ENCODE measurements at regions not wholly inside any gene's neighbourhood (a gene's known extent, or its start where the extent isn't known, plus 50 kb on each side); places are given as distances from the start of the nearest gene placed in this dataset.
A peak's percentile ranks its signal among the peaks of the same experiment; 100 is the strongest.

DNA sequence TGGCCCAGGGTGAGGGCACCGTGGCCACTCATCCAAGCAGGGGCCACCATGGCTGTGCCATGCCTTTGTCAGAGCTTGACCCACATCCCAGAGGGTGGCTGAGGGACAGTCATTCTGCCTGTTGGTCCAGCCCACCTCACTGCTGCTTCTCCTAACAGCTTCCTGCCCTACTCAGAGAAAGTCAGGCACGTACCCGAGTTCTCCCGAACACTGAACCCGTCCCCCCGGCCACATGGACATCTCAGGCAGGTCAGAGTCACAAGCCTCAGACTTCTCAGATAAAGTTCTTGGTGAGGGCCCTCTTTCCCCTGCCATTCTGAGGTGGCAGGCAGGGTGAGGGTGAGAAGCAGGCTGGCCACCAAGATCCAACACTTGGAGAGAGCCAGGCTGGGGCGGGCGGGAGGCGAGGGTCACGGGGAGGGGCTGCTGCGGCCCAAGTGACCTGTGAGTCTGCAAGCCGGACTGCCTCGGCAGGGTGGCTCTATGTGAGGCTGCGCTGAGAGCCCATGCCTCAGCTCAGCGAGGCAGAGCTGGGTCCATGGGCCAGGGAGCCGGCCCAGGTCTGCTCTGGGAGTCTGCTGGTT is 317.8 kb downstream of the TMEM121 start:
- Histone ChIP-seq H3K4me1 (ENCODE audit: control insufficient read depth in 2 of 2, insufficient read depth in 2 of 2, low read length in 2 of 2) (peaks cover 0 to 8% of the 10 kb centered on the region in 2 donors), H3K27ac (ENCODE audit: low read length in 2 of 2) (peak overlapping the region in 1 of 2 donors; percentile 69), H3K9me3 (ENCODE audit: control extremely low read depth in 1 of 3, control insufficient read depth in 2 of 3, insufficient read depth in 1 of 3, low read length in 2 of 3) (no peaks in the 10 kb centered on the region), H3K36me3 (replicated peaks in 1 of 2; ENCODE audit: control extremely low read depth in 1 of 2, control insufficient read depth in 1 of 2, extremely low read depth in 1 of 2, insufficient read depth in 2 of 2, low read length in 1 of 2) (peaks cover 0 to 81% of the 10 kb centered on the region in 2 experiments), H3K79me2 (ENCODE audit: control insufficient read depth, insufficient read depth, low read length) (peaks cover 3% of the 10 kb centered on the region), H2AFZ (ENCODE audit: insufficient read depth, low read depth, low read length, poor library complexity, severe bottlenecking) (no peak overlapping the region), H3K9ac (ENCODE audit: low read length) (no peak overlapping the region), H3K27me3 (replicated peaks in 1 of 4; ENCODE audit: control extremely low read depth in 1 of 4, control insufficient read depth in 3 of 4, insufficient read depth in 4 of 4, low read length in 3 of 4) (no peaks in the 10 kb centered on the region), H3K4me2 (replicated peaks; ENCODE audit: low read depth, low read length, poor library complexity, severe bottlenecking) (no peak overlapping the region), H4K20me1 (ENCODE audit: control insufficient read depth, insufficient read depth, low read length, poor library complexity, severe bottlenecking) (peaks cover 86% of the 10 kb centered on the region), H3K4me3 (ENCODE audit: control extremely low read depth in 1 of 5, extremely low read depth in 1 of 5, insufficient read depth in 1 of 5, low read depth in 2 of 5, low read length in 4 of 5) (no peak overlapping the region)
- Mint-ChIP-seq H3K4me3 (no peak overlapping the region), H3K4me1 (peaks cover 30% of the 10 kb centered on the region), H3K27me3 (no peaks in the 10 kb centered on the region), H3K27ac (peak overlapping the region; percentile 77), H3K9me3 (ENCODE audit: insufficient read depth) (no peaks in the 10 kb centered on the region)
- ChIA-PET POLR2A (no interaction called here), CTCF (no interaction called here)
- TF ChIP-seq EZH2 (IDR thresholded peaks at IDR 0.05; ENCODE audit: borderline replicate concordance, insufficient read depth, low read depth, low read length, poor library complexity, severe bottlenecking) (no peak), CTCF (IDR thresholded peaks at IDR 0.05) (no peak)
- WGBS (ENCODE audit: insufficient coverage), result 97% methylated on average over 14 of the region's 16 CpGs
- DNase-seq, result no peak
- intact Hi-C loops (cut with micrococcal nuclease), result loop anchor here (10.0 kb wide), 1 partner anchor 49 kb away; no protein-coding TSS in a partner anchor
- no peak for ATAC-seq (ENCODE audit: low read depth)

- H3K4me3 Mint-ChIP-seq, result no peak overlapping the region
- no peaks in the 10 kb centered on the region for H3K9me3 Mint-ChIP-seq (ENCODE audit: insufficient read depth)
- TF ChIP-seq EZH2 (IDR thresholded peaks at IDR 0.05; ENCODE audit: borderline replicate concordance, insufficient read depth, low read depth, low read length, poor library complexity, severe bottlenecking), result no peak
- no peak for TF ChIP-seq CTCF (IDR thresholded peaks at IDR 0.05)
- Histone ChIP-seq H3K4me1 (ENCODE audit: control insufficient read depth in 2 of 2, insufficient read depth in 2 of 2, low read length in 2 of 2) (peaks cover 0 to 8% of the 10 kb centered on the region in 2 donors), H3K79me2 (ENCODE audit: control insufficient read depth, insufficient read depth, low read length) (peaks cover 3% of the 10 kb centered on the region), H4K20me1 (ENCODE audit: control insufficient read depth, insufficient read depth, low read length, poor library complexity, severe bottlenecking) (peaks cover 80% of the 10 kb centered on the region), H3K4me3 (ENCODE audit: control extremely low read depth in 1 of 5, extremely low read depth in 1 of 5, insufficient read depth in 1 of 5, low read depth in 2 of 5, low read length in 4 of 5) (no peak overlapping the region), H3K36me3 (replicated peaks in 1 of 2; ENCODE audit: control extremely low read depth in 1 of 2, control insufficient read depth in 1 of 2, extremely low read depth in 1 of 2, insufficient read depth in 2 of 2, low read length in 1 of 2) (peaks cover 0 to 76% of the 10 kb centered on the region in 2 experiments), H3K9me3 (ENCODE audit: control extremely low read depth in 1 of 3, control insufficient read depth in 2 of 3, insufficient read depth in 1 of 3, low read length in 2 of 3) (no peaks in the 10 kb centered on the region), H3K4me2 (replicated peaks; ENCODE audit: low read depth, low read length, poor library complexity, severe bottlenecking) (no peak overlapping the region), H3K27me3 (replicated peaks in 1 of 4; ENCODE audit: control extremely low read depth in 1 of 4, control insufficient read depth in 3 of 4, insufficient read depth in 4 of 4, low read length in 3 of 4) (no peaks in the 10 kb centered on the region), H2AFZ (ENCODE audit: insufficient read depth, low read depth, low read length, poor library complexity, severe bottlenecking) (no peak overlapping the region), H3K9ac (ENCODE audit: low read length) (no peak overlapping the region), H3K27ac (ENCODE audit: low read length in 2 of 2) (peak overlapping the region in 1 of 2 donors; percentile 69)
- ATAC-seq (ENCODE audit: low read depth) (no peak), DNase-seq (peak; percentile 2)
- H3K4me1 Mint-ChIP-seq, result peaks cover 32% of the 10 kb centered on the region
- CTCF ChIA-PET, result no interaction called here
- H3K27ac Mint-ChIP-seq, result peak overlapping the region; percentile 77
- WGBS (ENCODE audit: insufficient coverage), result 95% methylated on average over 11 of the region's 18 CpGs
- POLR2A ChIA-PET, result no interaction called here
- H3K27me3 Mint-ChIP-seq, result no peaks in the 10 kb centered on the region
- intact Hi-C loops (cut with micrococcal nuclease), result loop anchor here (10.0 kb wide), 1 partner anchor 50 kb away; no protein-coding TSS in a partner anchor
Observed at GRCh38 chr14:105844810-105845724, 318.7 kb downstream of the TMEM121 start.
